ENCODE measurements at regions not wholly inside any gene's neighbourhood (a gene's known extent, or its start where the extent isn't known, plus 50 kb on each side); places are given as distances from the start of the nearest gene placed in this dataset.

DNA sequence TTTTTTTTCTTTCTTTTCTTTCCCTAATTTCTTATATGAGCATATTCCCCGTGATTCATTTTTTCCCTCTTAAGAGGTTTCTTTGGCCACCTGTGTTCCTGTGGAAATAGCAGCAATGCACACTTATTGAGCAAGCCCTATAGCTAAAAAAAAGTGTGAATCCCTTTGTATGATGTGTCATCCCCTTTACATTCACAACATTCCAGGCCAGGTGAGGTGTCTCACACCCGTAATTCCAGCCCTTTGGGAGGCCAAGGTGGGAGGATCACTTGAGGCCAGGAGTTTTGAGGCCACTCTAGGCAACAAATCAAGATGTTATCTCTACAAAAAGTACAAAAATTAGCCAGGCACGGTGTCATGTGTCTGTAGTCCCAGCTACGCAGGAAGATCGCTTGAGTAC is 700.4 kb upstream of the TBX3 start:
- WGBS (ENCODE audit: low lambda C conversion rate, missing lambda C conversion rate): 94% methylated on average over 5 of the region's 5 CpGs
- H2AFZ ChIP-seq: no peak overlapping the region
- no peaks in the 10 kb centered on the region for H3K9me2 ChIP-seq (replicated peaks; ENCODE audit: insufficient read depth)
- peaks cover 4% of the 10 kb centered on the region for H3K4me1 ChIP-seq (ENCODE audit: insufficient read depth)
- no peaks in the 10 kb centered on the region for H3K9me3 ChIP-seq (ENCODE audit: low read depth)
- no peaks in the 10 kb centered on the region for H3K27me3 ChIP-seq
- TF ChIP-seq, protein P1, sequence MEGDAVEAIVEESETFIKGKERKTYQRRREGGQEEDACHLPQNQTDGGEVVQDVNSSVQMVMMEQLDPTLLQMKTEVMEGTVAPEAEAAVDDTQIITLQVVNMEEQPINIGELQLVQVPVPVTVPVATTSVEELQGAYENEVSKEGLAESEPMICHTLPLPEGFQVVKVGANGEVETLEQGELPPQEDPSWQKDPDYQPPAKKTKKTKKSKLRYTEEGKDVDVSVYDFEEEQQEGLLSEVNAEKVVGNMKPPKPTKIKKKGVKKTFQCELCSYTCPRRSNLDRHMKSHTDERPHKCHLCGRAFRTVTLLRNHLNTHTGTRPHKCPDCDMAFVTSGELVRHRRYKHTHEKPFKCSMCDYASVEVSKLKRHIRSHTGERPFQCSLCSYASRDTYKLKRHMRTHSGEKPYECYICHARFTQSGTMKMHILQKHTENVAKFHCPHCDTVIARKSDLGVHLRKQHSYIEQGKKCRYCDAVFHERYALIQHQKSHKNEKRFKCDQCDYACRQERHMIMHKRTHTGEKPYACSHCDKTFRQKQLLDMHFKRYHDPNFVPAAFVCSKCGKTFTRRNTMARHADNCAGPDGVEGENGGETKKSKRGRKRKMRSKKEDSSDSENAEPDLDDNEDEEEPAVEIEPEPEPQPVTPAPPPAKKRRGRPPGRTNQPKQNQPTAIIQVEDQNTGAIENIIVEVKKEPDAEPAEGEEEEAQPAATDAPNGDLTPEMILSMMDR (IDR thresholded peaks at IDR 0.05; ENCODE audit: poor library complexity): no peak
- no peak for TF ChIP-seq EZH2phosphoT487 (IDR thresholded peaks at IDR 0.05; ENCODE audit: low read depth, severe bottlenecking, unreplicated experiment)
- no peak for TF ChIP-seq EZH2 (IDR thresholded peaks at IDR 0.05; ENCODE audit: borderline replicate concordance)
- DNase-seq (ENCODE audit: low spot score): no peak
- no peak overlapping the region for H3K4me3 ChIP-seq
- H4K20me1 ChIP-seq (ENCODE audit: insufficient read depth, poor library complexity, severe bottlenecking): no peaks in the 10 kb centered on the region
- H3K27ac ChIP-seq: no peak overlapping the region
- H3K36me3 ChIP-seq (replicated peaks; ENCODE audit: insufficient read depth, low read depth): no peaks in the 10 kb centered on the region
- H3K4me2 ChIP-seq: no peak overlapping the region
- H3K79me2 ChIP-seq: no peaks in the 10 kb centered on the region

DNA sequence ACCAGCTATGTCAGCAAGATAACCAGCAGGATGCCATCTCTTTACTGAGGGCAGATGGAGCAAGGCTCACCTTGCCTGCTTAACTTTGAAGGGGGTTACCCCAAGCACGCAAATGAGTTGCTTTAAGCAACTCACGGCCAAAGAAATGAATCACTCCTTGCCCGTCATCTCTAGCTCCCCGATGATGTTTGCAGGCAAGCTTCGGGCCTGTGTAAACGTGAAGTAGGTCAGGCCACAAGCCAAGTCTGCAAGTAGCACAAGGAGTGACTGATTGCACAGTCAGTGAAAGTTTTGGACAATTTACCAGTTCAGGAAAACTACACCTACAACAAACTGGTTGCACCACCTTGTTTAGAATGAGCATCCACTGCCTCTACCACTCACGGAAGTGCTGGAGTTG is 699.7 kb upstream of the TBX3 start:
- Histone ChIP-seq H3K4me1 (ENCODE audit: insufficient read depth) (peaks cover 4% of the 10 kb centered on the region), H3K27ac (no peak overlapping the region), H3K36me3 (replicated peaks; ENCODE audit: insufficient read depth, low read depth) (no peaks in the 10 kb centered on the region), H3K27me3 (no peaks in the 10 kb centered on the region), H3K4me2 (no peak overlapping the region), H3K79me2 (no peaks in the 10 kb centered on the region), H3K9me2 (replicated peaks; ENCODE audit: insufficient read depth) (no peaks in the 10 kb centered on the region), H3K9me3 (ENCODE audit: low read depth) (no peaks in the 10 kb centered on the region), H2AFZ (no peak overlapping the region), H4K20me1 (ENCODE audit: insufficient read depth, poor library complexity, severe bottlenecking) (no peaks in the 10 kb centered on the region), H3K4me3 (no peak overlapping the region)
- DNase-seq (ENCODE audit: low spot score): peak; percentile 21
- WGBS (ENCODE audit: low lambda C conversion rate, missing lambda C conversion rate): 69% methylated on average over 7 of the region's 7 CpGs
- no peak for TF ChIP-seq EZH2 (IDR thresholded peaks at IDR 0.05; ENCODE audit: borderline replicate concordance)
- no peak for TF ChIP-seq EZH2phosphoT487 (IDR thresholded peaks at IDR 0.05; ENCODE audit: low read depth, severe bottlenecking, unreplicated experiment)
- TF ChIP-seq, protein P1 (IDR thresholded peaks at IDR 0.05; ENCODE audit: poor library complexity): no peak

DNA sequence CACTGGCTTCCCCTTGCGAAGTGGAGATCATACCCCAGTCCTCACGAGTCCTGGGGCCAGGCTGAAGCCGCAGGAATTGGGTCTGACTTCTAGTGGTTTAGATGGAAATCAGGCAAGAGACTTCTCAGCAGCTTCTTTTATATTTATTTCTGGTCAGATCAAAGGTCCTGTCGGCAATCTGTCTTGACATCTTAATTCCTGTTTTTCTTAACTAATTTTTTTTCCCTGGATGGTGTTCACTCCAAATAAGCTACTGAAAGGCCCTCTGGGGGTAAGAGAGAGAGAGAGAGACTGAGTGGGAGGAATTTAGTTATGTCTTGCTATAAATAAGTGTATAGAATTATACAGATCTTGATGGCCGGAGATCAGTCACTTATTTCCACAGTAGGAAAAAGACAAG is 698.7 kb upstream of the TBX3 start:
- H2AFZ ChIP-seq: no peak overlapping the region
- peaks cover 12% of the 10 kb centered on the region for H3K4me1 ChIP-seq (ENCODE audit: insufficient read depth)
- H3K27me3 ChIP-seq: no peaks in the 10 kb centered on the region
- H3K27ac ChIP-seq: no peak overlapping the region
- no peaks in the 10 kb centered on the region for H3K9me2 ChIP-seq (replicated peaks; ENCODE audit: insufficient read depth)
- WGBS (ENCODE audit: low lambda C conversion rate, missing lambda C conversion rate): 83% methylated on average over 5 of the region's 5 CpGs
- H3K4me2 ChIP-seq: no peak overlapping the region
- H3K9me3 ChIP-seq (ENCODE audit: low read depth): no peaks in the 10 kb centered on the region
- no peak overlapping the region for H3K4me3 ChIP-seq
- no peaks in the 10 kb centered on the region for H3K36me3 ChIP-seq (replicated peaks; ENCODE audit: insufficient read depth, low read depth)
- TF ChIP-seq EZH2 (IDR thresholded peaks at IDR 0.05; ENCODE audit: borderline replicate concordance) (no peak), EZH2phosphoT487 (IDR thresholded peaks at IDR 0.05; ENCODE audit: low read depth, severe bottlenecking, unreplicated experiment) (no peak)
- TF ChIP-seq, protein P1 (IDR thresholded peaks at IDR 0.05; ENCODE audit: poor library complexity): no peak
- H3K79me2 ChIP-seq: no peaks in the 10 kb centered on the region
- no peak for DNase-seq (ENCODE audit: low spot score)
- no peaks in the 10 kb centered on the region for H4K20me1 ChIP-seq (ENCODE audit: insufficient read depth, poor library complexity, severe bottlenecking)

Data from hepatocyte (in vitro differentiated cells).